IPS DF 6.9 (cell line): ENCODE measurements at regions not wholly inside any gene's neighbourhood (a gene's known extent, or its start where the extent isn't known, plus 50 kb on each side); places are given as distances from the start of the nearest gene placed in this dataset.

Experiments
- DNase-seq: peaks from one replicate; pipeline ENCODE4 v3.0.0-alpha.2; 2013; ENCODE audit warnings: low read depth, low spot score
- H3K27ac ChIP-seq: one replicate; pipeline ENCODE4 v1.5.1; 2013; ENCODE audit warnings: low read length, control low read depth
- H3K27me3 ChIP-seq: 2 replicates; pipeline ENCODE4 v1.6.1; 2013; ENCODE audit warnings: mild to moderate bottlenecking, low read length; ENCODE audit not compliant: control insufficient read depth, insufficient read depth
- H3K36me3 ChIP-seq: 2 replicates; pipeline ENCODE4 v1.6.1; 2013; ENCODE audit warnings: low read length; ENCODE audit not compliant: control insufficient read depth, insufficient read depth
- H3K4me1 ChIP-seq: 2 replicates; pipeline ENCODE4 v1.6.1; 2013; ENCODE audit warnings: low read length; ENCODE audit not compliant: control insufficient read depth, insufficient read depth
- H3K4me3 ChIP-seq: 2 replicates; pipeline ENCODE4 v1.5.1; 2013; ENCODE audit warnings: mild to moderate bottlenecking, low read length
- H3K9me3 ChIP-seq: 2 replicates; pipeline ENCODE4 v1.6.1; 2013; ENCODE audit warnings: low read length, inconsistent platforms; ENCODE audit not compliant: control insufficient read depth, insufficient read depth
- WGBS: extraction: QIAGEN DNeasy Blood & Tissue Kit; methylation state at CpG from one replicate; pipeline ENCODE4 v1.1.7; 2013; ENCODE audit warnings: mixed read lengths, missing lambda C conversion rate; ENCODE audit not compliant: insufficient read length, insufficient coverage; 5-methylcytosine and 5-hydroxymethylcytosine counted together

DNA sequence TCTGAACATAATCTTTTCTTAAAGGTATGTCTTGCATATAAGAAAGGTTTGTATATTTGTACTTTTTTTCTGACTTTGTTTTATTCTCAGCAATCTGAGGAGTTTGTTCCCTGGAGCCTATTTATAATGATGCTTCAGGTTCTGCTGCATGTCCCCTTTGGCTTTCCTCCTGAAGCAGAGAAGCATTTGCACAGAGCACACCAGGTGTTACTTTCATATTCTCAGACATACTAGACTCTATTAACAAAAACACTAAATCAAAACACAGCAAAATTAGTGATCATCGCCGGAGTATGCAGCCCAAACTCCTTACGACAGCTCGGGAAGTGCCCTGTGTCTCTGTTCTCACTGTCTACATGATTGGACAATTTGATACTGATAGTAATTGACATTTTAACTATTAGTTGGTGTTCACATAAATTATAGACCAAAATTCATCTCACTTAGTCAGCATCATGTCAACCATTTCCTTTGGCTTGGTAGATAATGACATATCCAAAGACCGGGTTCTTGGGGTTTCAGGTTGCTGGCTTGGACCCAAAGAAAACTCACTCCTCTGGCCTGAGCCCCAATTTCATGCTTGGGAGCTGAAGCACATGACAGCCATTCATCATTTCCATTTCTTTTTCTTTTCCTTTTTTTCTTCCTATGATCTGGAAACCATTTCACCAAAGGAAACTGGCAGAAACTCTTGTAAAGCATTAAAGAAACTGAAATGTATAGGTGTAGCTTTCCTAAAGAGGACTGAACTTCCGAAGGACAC lies 400.1 kb upstream of the NRP1 start:
- Histone ChIP-seq H3K27ac (no peak overlapping the region), H3K9me3 (no peaks in the 10 kb centered on the region), H3K4me3 (no peak overlapping the region), H3K36me3 (no peaks in the 10 kb centered on the region), H3K4me1 (no peaks in the 10 kb centered on the region), H3K27me3 (no peaks in the 10 kb centered on the region)
- WGBS, result no CpG with 5 or more reads among the region's 6 CpGs
- DNase-seq, result no peak

DNA sequence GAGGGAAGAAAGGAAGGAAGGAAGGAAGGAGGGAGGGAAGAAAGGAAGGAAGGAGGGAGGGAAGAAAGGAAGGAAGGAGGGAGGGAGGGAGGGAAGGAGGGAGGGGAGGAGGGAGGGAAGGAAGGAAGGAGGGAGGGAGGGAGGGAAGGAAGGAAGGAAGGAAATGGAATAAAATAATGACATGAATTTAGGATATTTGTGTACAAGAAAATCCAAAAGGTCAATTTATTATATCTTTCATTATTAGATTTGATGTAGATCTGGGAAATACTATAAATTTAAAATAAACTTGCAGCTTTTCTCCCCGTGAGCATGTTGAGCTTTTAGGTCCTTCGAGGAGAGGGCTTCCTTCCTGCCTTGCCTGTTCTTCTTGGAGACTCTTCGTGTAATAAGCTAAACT lies 398.6 kb upstream of the NRP1 start:
- WGBS, result no CpG with 5 or more reads among the region's 3 CpGs
- no peaks in the 10 kb centered on the region for H3K27me3 ChIP-seq
- no peak overlapping the region for H3K27ac ChIP-seq
- H3K36me3 ChIP-seq, result no peaks in the 10 kb centered on the region
- no peak overlapping the region for H3K4me3 ChIP-seq
- DNase-seq, result no peak
- no peaks in the 10 kb centered on the region for H3K9me3 ChIP-seq
- H3K4me1 ChIP-seq, result no peaks in the 10 kb centered on the region

DNA sequence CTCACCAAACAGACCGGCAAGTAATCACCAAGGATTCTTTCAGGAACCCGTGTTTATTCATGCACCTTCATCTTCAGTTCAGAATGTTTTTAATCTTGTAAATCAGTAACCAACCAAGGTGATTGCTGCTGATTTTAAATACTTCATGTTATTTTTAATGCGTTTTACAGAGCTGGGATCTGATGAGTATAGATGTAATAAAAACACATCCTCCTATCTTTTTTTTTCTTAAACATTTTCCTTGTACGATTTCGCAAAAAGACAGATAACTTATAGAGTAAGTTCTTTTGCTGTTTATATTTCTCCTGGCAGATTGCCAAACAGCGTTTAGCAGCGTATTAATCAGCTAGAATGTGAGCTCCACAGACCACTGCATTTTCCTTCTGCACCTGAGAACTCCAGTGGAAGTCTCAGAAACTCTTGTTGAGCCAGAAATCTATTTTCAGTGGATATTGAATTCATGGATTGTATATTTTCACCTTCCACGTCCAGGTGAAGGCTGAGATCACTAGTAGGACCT lies 397.8 kb upstream of the NRP1 start:
- Histone ChIP-seq H3K4me1 (no peaks in the 10 kb centered on the region), H3K9me3 (no peaks in the 10 kb centered on the region), H3K4me3 (no peak overlapping the region), H3K27me3 (no peaks in the 10 kb centered on the region), H3K36me3 (no peaks in the 10 kb centered on the region), H3K27ac (no peak overlapping the region)
- no CpG with 5 or more reads among the region's 8 CpGs for WGBS
- no peak for DNase-seq

DNA sequence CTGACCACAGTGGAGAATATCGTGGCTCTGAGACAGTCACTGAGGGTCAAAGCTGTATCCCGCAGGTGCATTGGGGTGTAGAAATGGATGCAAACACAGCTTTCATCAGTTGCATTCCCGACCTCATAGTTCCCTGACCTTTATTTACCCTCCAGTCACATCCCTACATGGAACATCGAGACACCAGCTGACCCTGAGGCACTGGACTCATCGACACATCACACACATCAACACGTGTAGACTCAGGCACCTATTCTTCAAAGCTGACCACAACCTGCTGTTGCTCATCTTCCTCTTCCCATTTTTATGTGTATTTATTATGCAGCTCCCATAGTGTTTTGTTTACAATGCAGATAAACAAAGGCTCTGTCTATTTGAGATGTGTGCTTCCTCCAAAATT lies 396.9 kb upstream of the NRP1 start:
- H3K27me3 ChIP-seq, result no peaks in the 10 kb centered on the region
- H3K36me3 ChIP-seq, result no peaks in the 10 kb centered on the region
- no peak for DNase-seq
- no peak overlapping the region for H3K27ac ChIP-seq
- no peaks in the 10 kb centered on the region for H3K4me1 ChIP-seq
- no peak overlapping the region for H3K4me3 ChIP-seq
- no CpG with 5 or more reads among the region's 6 CpGs for WGBS
- no peaks in the 10 kb centered on the region for H3K9me3 ChIP-seq

DNA sequence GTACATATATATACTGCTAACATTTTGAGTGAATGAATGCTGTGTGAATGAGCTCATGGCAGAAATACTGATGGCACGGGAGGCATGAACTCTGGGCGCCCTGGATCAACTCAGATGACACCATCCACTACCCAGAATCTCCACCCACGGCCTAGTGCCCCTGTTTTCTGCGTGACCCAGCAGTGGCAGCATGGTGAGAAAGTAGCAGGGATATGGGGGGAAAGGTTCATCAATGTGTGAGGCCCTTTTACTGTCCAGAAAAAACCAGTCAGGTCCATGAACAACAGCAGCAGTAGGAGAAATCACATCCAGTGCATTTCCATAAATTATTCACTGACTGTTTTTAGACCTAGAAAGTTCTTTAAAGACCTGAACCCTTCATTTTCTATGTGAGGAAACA lies 391.0 kb upstream of the NRP1 start:
- H3K27me3 ChIP-seq, result no peaks in the 10 kb centered on the region
- H3K9me3 ChIP-seq, result no peaks in the 10 kb centered on the region
- no peak overlapping the region for H3K4me3 ChIP-seq
- no peak for DNase-seq
- no CpG with 5 or more reads among the region's 4 CpGs for WGBS
- H3K4me1 ChIP-seq, result peaks cover 2% of the 10 kb centered on the region; the same call in 1 of the 2 replicates
- H3K36me3 ChIP-seq, result no peaks in the 10 kb centered on the region
- H3K27ac ChIP-seq, result no peak overlapping the region

DNA sequence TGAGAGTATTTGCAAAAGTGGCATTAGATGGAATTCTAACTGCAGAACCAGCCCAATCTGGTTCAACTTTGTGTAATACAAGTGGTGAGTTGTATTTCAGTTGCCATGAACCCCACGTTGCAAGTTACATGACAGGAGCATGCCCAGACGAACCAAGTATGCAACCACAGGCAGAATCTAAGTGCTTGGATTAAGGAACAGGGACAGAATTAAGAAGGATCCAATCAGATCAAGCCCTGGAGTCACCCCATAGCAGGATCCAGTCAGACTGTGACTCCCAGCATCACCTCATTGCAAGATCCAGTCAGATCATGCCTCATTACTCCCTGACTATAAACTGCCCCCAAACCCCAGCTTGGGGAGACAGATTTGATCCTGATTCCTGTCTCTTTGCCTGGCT lies 388.7 kb upstream of the NRP1 start:
- Histone ChIP-seq H3K27me3 (no peaks in the 10 kb centered on the region), H3K4me1 (peaks cover 2% of the 10 kb centered on the region; the same call in 1 of the 2 replicates), H3K9me3 (no peaks in the 10 kb centered on the region), H3K36me3 (no peaks in the 10 kb centered on the region), H3K4me3 (no peak overlapping the region), H3K27ac (no peak overlapping the region)
- no peak for DNase-seq
- no CpG with 5 or more reads among the region's 2 CpGs for WGBS

DNA sequence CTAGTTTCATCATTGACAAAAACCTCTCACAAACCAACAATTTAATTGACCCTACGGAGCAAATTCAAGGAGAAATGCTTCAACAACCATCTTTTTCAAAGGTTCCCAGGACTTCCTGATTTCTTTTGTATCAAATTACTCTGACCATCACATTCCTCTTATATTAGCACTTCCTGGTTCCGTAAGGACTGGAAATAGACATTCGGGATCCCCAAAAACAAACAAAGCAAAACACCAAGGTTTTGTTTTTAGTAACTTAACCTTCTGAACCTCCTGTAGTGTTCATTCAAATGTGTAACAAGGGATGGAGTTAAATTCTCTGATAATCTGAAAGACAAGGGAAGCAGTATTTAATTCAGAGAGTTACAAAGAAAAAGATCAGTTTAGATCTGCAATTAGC lies 387.6 kb upstream of the NRP1 start:
- DNase-seq, result no peak
- WGBS, result no CpG with 5 or more reads among the region's 3 CpGs

DNA sequence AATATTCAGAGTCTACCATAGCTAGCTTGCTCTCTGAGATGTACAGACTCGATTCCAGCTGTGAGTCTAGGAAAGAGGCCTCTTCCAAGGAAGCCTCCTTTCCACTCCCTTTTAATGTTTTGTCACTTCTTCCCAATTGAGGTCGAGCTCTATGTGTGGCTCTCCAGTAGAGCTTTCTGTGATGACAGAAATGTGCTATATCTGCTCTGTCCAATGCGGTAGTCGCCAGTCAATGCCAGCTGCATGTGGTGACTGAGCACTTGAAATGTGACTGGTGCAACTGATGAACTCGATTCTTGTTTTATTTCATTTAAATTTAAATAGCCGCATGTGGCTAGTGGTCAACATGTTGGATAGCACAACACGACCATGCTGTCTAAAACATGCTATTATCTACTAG lies 387.0 kb upstream of the NRP1 start:
- no peak overlapping the region for H3K27ac ChIP-seq
- no peaks in the 10 kb centered on the region for H3K9me3 ChIP-seq
- DNase-seq, result no peak
- no peaks in the 10 kb centered on the region for H3K27me3 ChIP-seq
- H3K4me1 ChIP-seq, result peaks cover 2% of the 10 kb centered on the region; the same call in 1 of the 2 replicates
- H3K4me3 ChIP-seq, result no peak overlapping the region
- no peaks in the 10 kb centered on the region for H3K36me3 ChIP-seq
- no CpG with 5 or more reads among the region's 7 CpGs for WGBS

More for the DNA sequence above, 387.6 kb upstream of the NRP1 start:
- Histone ChIP-seq H3K4me3 (no peak overlapping the region), H3K36me3 (no peaks in the 10 kb centered on the region), H3K27me3 (no peaks in the 10 kb centered on the region), H3K27ac (no peak overlapping the region), H3K9me3 (no peaks in the 10 kb centered on the region), H3K4me1 (peaks cover 2% of the 10 kb centered on the region; the same call in 1 of the 2 replicates)

DNA sequence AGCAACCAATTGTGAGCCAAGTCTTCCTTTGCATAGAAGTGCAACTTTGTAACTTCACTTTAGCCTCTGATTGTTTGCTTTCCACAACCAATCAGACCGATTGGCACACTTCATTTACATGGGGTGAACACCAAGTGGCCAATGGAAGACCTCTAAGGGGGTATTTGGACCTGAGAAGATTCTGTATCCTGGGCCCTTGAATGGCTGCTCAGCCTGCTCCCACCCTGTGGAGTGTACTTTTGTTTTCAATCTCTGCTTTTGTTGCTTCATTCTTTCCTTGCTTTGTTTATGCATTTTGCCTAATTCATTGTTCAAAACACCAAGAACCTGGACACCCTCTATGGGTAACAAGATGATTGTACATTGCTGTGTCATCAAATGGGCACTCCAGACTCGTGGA lies 385.7 kb upstream of the NRP1 start:
- no CpG with 5 or more reads among the region's 2 CpGs for WGBS
- no peak for DNase-seq
- H3K27me3 ChIP-seq, result no peaks in the 10 kb centered on the region
- no peaks in the 10 kb centered on the region for H3K9me3 ChIP-seq
- peaks cover 2% of the 10 kb centered on the region; the same call in 1 of the 2 replicates for H3K4me1 ChIP-seq
- H3K4me3 ChIP-seq, result no peak overlapping the region
- no peak overlapping the region for H3K27ac ChIP-seq
- no peaks in the 10 kb centered on the region for H3K36me3 ChIP-seq

DNA sequence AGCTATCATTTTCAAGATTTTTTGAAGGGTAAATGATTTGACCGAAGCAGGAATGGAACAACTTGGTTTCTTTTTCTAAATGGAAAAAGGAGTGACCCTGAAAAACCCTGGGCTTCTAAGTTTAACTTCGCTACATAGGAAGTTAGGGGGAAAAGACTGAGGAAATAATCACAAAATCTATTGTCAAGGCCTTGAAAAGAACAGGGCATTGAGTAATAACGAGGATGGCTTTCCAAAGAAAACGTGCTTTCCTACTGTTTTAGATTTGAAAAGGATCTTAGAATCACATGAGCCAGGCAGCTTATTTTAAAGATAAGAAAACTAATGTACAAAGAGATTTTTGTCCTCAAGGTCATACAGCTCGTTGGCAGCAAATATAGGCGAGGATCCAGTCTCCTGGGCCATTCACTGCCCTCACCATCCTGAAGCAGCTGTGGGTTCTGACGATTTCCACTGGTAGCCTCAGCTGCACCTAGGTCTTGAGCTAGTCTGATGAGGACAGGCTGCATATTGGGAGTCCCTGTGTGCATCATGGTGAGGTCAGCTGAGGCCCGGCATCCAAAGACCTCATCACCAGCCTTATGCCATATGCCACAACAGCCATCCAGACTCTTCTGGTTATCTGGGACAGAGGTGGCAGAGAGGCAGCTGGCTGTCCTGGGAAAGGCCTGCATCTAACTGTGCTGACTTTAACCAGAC lies 384.7 kb upstream of the NRP1 start:
- no CpG with 5 or more reads among the region's 8 CpGs for WGBS
- no peak overlapping the region for H3K4me3 ChIP-seq
- H3K27ac ChIP-seq, result no peak overlapping the region
- H3K27me3 ChIP-seq, result no peaks in the 10 kb centered on the region
- no peaks in the 10 kb centered on the region for H3K36me3 ChIP-seq
- DNase-seq, result no peak
- H3K4me1 ChIP-seq, result peaks cover 2% of the 10 kb centered on the region; the same call in 1 of the 2 replicates
- H3K9me3 ChIP-seq, result no peaks in the 10 kb centered on the region
